Endothelial cell of umbilical vein (primary cell): ENCODE measurements at regions not wholly inside any gene's neighbourhood (a gene's known extent, or its start where the extent isn't known, plus 50 kb on each side); places are given as distances from the start of the nearest gene placed in this dataset.

Source experiments
- BruUV-seq: library from RNA; stranded (reverse); fragments of 400-500 nt; replicated peaks from 2 replicates; lab custom pipeline; 2021; lab: Mats Ljungman, UMichigan
- CTCF ChIA-PET: fragments of 300-600, 350-600 bp; sonication (Branson Sonifier 250); formaldehyde crosslinking; loops from one replicate; lab custom pipeline; 2021; ENCODE audit warnings: antibody characterized with exemption, inconsistent platforms; lab: Charles Lee
- POLR2A ChIA-PET: fragments of 300-600, 350-600 bp; sonication (Branson Sonifier 250); formaldehyde crosslinking; loops from one replicate; lab custom pipeline; 2021; ENCODE audit warnings: antibody characterized with exemption, inconsistent platforms; lab: Charles Lee
- DNase-seq: peaks from one replicate; pipeline ENCODE4 v3.0.0-alpha.2; 2011; ENCODE audit warnings: low read depth, low spot score
- FAIRE-seq: peaks from 2 replicates; lab custom pipeline; 2011; peaks lifted over from hg19 to GRCh38; lab: Jason Lieb, UNC
- H2AFZ ChIP-seq: 2 replicates; pipeline ENCODE4 v1.6.0; 2012; ENCODE audit warnings: low read depth, low read length, control low read depth, inconsistent platforms
- H3K27ac ChIP-seq: 2 replicates; pipeline ENCODE4 v1.5.1; 2011; ENCODE audit warnings: low read depth, mild to moderate bottlenecking, control low read depth, low read length, moderate library complexity; ENCODE audit not compliant: insufficient read depth
- H3K27me3 ChIP-seq, 2 experiments: 2 replicates each; pipeline versions ENCODE4 v1.6.0 to v1.6.1; 2011; ENCODE audit warnings: low read length in 2 of 2, mixed read lengths in 1 of 2; ENCODE audit not compliant: control insufficient read depth in 2 of 2, insufficient read depth in 2 of 2
- H3K36me3 ChIP-seq, 2 experiments: 2 replicates in 1 of 2; 3 replicates in 1 of 2; pipeline ENCODE4 v1.5.1; 2011; ENCODE audit warnings: low read length in 2 of 2, mild to moderate bottlenecking in 1 of 2, moderate library complexity in 1 of 2; ENCODE audit not compliant: control insufficient read depth in 2 of 2, insufficient read depth in 2 of 2; ENCODE audit errors: extremely low read depth in 1 of 2
- H3K4me1 ChIP-seq: 3 replicates; pipeline ENCODE4 v1.5.1; 2011; ENCODE audit warnings: mild to moderate bottlenecking, low read length; ENCODE audit not compliant: control insufficient read depth, insufficient read depth; ENCODE audit errors: extremely low read depth
- H3K4me2 ChIP-seq: 2 replicates; pipeline ENCODE4 v1.6.1; 2011; ENCODE audit warnings: low read length, control low read depth, mixed read lengths; ENCODE audit not compliant: insufficient read depth
- H3K4me3 ChIP-seq, 3 experiments: fragments of 200-600 bp in 1 of 3; sonication (generic), shearing (Covaris generic) in 1 of 3; replicated peaks in 1 of 3; 2 replicates each; pipeline ENCODE4 v1.5.1; 2011 to 2016; ENCODE audit warnings: control low read depth in 3 of 3, low read length in 3 of 3, mild to moderate bottlenecking in 2 of 3, inconsistent platforms in 1 of 3, low read depth in 1 of 3, moderate library complexity in 1 of 3; ENCODE audit not compliant: insufficient read depth in 1 of 3
- H3K79me2 ChIP-seq: 2 replicates; pipeline ENCODE4 v1.6.0; 2012; ENCODE audit warnings: low read length, inconsistent platforms; ENCODE audit not compliant: control insufficient read depth, insufficient read depth
- H3K9ac ChIP-seq: replicated peaks from 2 replicates; pipeline ENCODE3; 2011; ENCODE audit warnings: low read length, control low read depth; ENCODE audit not compliant: insufficient read depth; ENCODE audit errors: extremely low read depth
- H3K9me1 ChIP-seq: replicated peaks from 3 replicates; pipeline ENCODE4 v1.6.0; 2011; ENCODE audit warnings: mild to moderate bottlenecking, low read length; ENCODE audit not compliant: control insufficient read depth, insufficient read depth; ENCODE audit errors: extremely low read depth
- H3K9me3 ChIP-seq: replicated peaks from 2 replicates; pipeline ENCODE4 v1.5.1; 2012; ENCODE audit warnings: low read length, inconsistent platforms; ENCODE audit not compliant: control insufficient read depth, insufficient read depth
- H4K20me1 ChIP-seq: replicated peaks from 2 replicates; pipeline ENCODE3; 2011; ENCODE audit warnings: mild to moderate bottlenecking, low read length; ENCODE audit not compliant: control insufficient read depth, insufficient read depth; ENCODE audit errors: extremely low read depth
- CTCF ChIP-seq, 2 donors: IDR thresholded peaks; 1 replicate in 1 of 2; 2 replicates in 1 of 2; pipeline ENCODE4 v1.5.1; 2011; ENCODE audit warnings: low read length in 2 of 2, mild to moderate bottlenecking in 2 of 2, moderate library complexity in 2 of 2, control low read depth in 1 of 2, inconsistent platforms in 1 of 2, low read depth in 1 of 2; ENCODE audit not compliant: insufficient read depth in 1 of 2; ENCODE audit errors: extremely low read depth in 1 of 2
- EZH2 ChIP-seq: IDR thresholded peaks from 2 replicates; pipeline ENCODE4 v1.6.1; 2012; ENCODE audit warnings: borderline replicate concordance, low read depth, mild to moderate bottlenecking, moderate library complexity, low read length, inconsistent platforms; ENCODE audit not compliant: severe bottlenecking
- FOS ChIP-seq: IDR thresholded peaks from 2 replicates; pipeline ENCODE4 v1.6.1; 2011; ENCODE audit warnings: mild to moderate bottlenecking, low read length, moderate library complexity, borderline replicate concordance; ENCODE audit not compliant: insufficient read depth
- GATA2 ChIP-seq: IDR thresholded peaks from 2 replicates; pipeline ENCODE4 v1.7.0; 2011; ENCODE audit warnings: low read depth, mild to moderate bottlenecking, moderate library complexity, mixed read lengths, low read length; ENCODE audit not compliant: insufficient read length, insufficient read depth
- JUN ChIP-seq: IDR thresholded peaks from 2 replicates; pipeline ENCODE4 v1.6.1; 2011; ENCODE audit warnings: borderline replicate concordance, low read depth; ENCODE audit not compliant: insufficient read length, insufficient read depth
- MAX ChIP-seq: IDR thresholded peaks from 2 replicates; pipeline ENCODE4 v1.6.1; 2011; ENCODE audit not compliant: insufficient read depth, insufficient read length
- MYC ChIP-seq: IDR thresholded peaks from one replicate; pipeline ENCODE4 v1.6.1; 2011; ENCODE audit warnings: mild to moderate bottlenecking, low read depth, low read length
- POLR2A ChIP-seq: IDR thresholded peaks from 2 replicates; pipeline ENCODE4 v1.6.1; 2012; ENCODE audit warnings: low read depth, mild to moderate bottlenecking, control low read depth, low read length
- POLR2AphosphoS5 ChIP-seq: IDR thresholded peaks from 2 replicates; pipeline ENCODE4 v1.6.1; 2012; ENCODE audit warnings: low read depth, mild to moderate bottlenecking, control low read depth, low read length, moderate library complexity; ENCODE audit not compliant: insufficient read depth
- dilution Hi-C: fragments of 300-500 bp; cut with MboI; formaldehyde crosslinking; loops from one replicate; pipeline ENCODE4 v1.15.0; 2019; ENCODE audit warnings: low sequenced_read_pairs; ENCODE audit not compliant: extremely low pct_ligation_motif_present
- intact Hi-C: fragments of 100-400 bp; cut with micrococcal nuclease; formaldehyde crosslinking; loops from one replicate; pipeline ENCODE4 v1.10.0; 2022

DNA sequence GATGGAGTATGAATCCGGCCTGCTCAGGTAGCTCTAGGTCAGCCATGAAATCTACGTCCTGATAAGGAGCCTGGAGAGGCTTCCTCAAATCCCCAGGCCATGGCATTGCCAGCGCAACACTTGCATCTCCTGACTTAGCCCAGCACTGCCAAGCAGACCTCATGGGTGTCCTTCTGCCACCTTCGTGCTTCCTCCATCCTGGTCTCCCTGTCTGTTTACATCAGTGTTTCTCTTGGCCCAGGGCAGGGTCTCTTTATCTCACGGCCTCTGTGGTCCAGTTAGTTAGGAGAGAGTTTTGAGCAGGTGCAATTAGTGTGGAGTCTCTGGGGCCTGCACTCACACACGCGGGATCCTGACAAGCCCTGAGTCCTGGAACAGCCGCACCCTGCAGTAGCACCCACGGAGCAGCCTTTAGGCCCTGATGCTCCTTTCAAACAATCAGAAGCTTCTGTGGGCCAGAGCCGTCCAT lies 193.1 kb upstream of the ARL4C start:
- peaks cover 40% of the 10 kb centered on the region for H3K4me1 ChIP-seq
- no TSS peak for BruUV-seq
- H3K36me3 ChIP-seq, result no peaks in the 10 kb centered on the region
- intact Hi-C loops (loop anchor here (2.0 to 10.0 kb wide), 5 partner anchors 139 to 417 kb away; no protein-coding TSS in a partner anchor), dilution Hi-C loops (no loop called here)
- DNase-seq (no peak), FAIRE-seq (no peak)
- H4K20me1 ChIP-seq, result no peaks in the 10 kb centered on the region
- TF ChIP-seq MAX, result no peak
- H3K9ac ChIP-seq, result no peak overlapping the region
- no peak overlapping the region for H3K4me2 ChIP-seq
- H3K9me1 ChIP-seq, result no peaks in the 10 kb centered on the region
- no peak overlapping the region for H2AFZ ChIP-seq
- no peak overlapping the region for H3K4me3 ChIP-seq
- H3K79me2 ChIP-seq, result no peaks in the 10 kb centered on the region
- CTCF ChIA-PET, result interaction anchor here (1.0 to 2.3 kb wide), 8 partner anchors 8 to 427 kb away, joined by 3 to 8 read pairs (median 6); no protein-coding TSS in a partner anchor
- H3K27ac ChIP-seq, result no peak overlapping the region
- POLR2A ChIA-PET, result no interaction called here
- no peaks in the 10 kb centered on the region for H3K9me3 ChIP-seq
- no peaks in the 10 kb centered on the region for H3K27me3 ChIP-seq

DNA sequence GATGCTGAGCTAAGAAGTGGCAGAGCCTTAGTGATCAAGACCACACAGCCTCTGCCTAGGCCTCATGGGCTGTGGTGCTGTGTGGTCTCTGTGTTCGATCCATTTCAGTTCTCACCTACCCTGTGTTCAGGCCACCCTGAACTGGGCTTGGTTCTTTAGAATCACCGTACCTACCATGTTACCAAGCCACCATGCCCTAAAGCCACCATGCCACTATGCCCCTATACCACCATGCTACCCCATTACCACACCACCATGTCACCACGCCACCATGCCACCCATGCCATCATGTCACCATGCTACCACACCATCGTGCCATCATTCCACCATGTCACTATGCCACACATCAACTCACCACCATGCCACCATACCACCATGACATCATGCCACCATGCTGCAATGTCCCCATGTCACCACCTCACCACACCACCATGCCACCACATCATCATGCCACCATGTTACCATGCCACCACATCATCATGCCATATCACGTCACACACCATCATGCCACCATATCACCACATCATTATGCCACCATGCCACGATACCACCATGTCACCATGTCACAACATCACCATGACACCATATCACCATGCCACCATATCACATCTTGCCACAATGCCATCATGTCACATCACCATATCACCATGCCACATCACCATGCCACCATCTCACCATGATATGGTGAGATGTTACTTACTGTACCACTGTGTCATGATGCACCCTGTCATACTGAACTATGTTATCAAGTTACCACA lies 191.0 kb upstream of the ARL4C start:
- H2AFZ ChIP-seq, result no peak overlapping the region
- no peak for FAIRE-seq

More for the DNA sequence above, 191.0 kb upstream of the ARL4C start:
- no peak for TF ChIP-seq MAX
- TF ChIP-seq POLR2AphosphoS5, result no peak
- TF ChIP-seq EZH2, result no peak
- TF ChIP-seq FOS, result no peak
- TF ChIP-seq JUN, result no peak
- no peak for TF ChIP-seq POLR2A
- TF ChIP-seq GATA2, result no peak
- TF ChIP-seq CTCF (IDR thresholded peaks at IDR 0.05; ENCODE audit: extremely low read depth in 1 of 2, insufficient read depth in 1 of 2, low read depth in 1 of 2, low read length in 2 of 2), result no peak
- no peak for TF ChIP-seq MYC
- Histone ChIP-seq H3K27ac (no peak overlapping the region), H3K36me3 (no peaks in the 10 kb centered on the region), H3K4me3 (no peak overlapping the region), H3K9me1 (no peaks in the 10 kb centered on the region), H3K4me2 (no peak overlapping the region), H3K4me1 (peaks cover 30% of the 10 kb centered on the region), H3K9ac (no peak overlapping the region), H3K79me2 (no peaks in the 10 kb centered on the region), H3K9me3 (no peaks in the 10 kb centered on the region), H4K20me1 (no peaks in the 10 kb centered on the region), H3K27me3 (no peaks in the 10 kb centered on the region)
- intact Hi-C loops (loop anchor here (10.0 kb wide), 1 partner anchor 263 kb away; no protein-coding TSS in a partner anchor), dilution Hi-C loops (no loop called here)
- no peak for DNase-seq
- ChIA-PET POLR2A (no interaction called here), CTCF (no interaction called here)
- BruUV-seq, result no TSS peak
